H9 (cell line): ENCODE measurements at regions not wholly inside any gene's neighbourhood (a gene's known extent, or its start where the extent isn't known, plus 50 kb on each side); places are given as distances from the start of the nearest gene placed in this dataset.

ENCODE experiments used
- DNase-seq: peaks from one replicate; pipeline ENCODE4 v3.0.0-alpha.2; 2017
- H2AFZ ChIP-seq: one replicate; pipeline ENCODE4 v1.6.1; 2013; ENCODE audit warnings: mild to moderate bottlenecking, low read length, control low read depth, moderate library complexity
- H2AK5ac ChIP-seq: 2 replicates; pipeline ENCODE4 v1.6.1; 2013; ENCODE audit warnings: low read length, control low read depth, mixed read lengths; ENCODE audit not compliant: insufficient read length
- H2BK120ac ChIP-seq: one replicate; pipeline ENCODE4 v1.6.1; 2013; ENCODE audit warnings: low read depth, mild to moderate bottlenecking, low read length, control low read depth, inconsistent platforms; ENCODE audit not compliant: poor library complexity, severe bottlenecking
- H2BK12ac ChIP-seq: 2 replicates; pipeline ENCODE4 v1.6.1; 2013; ENCODE audit warnings: low read length, control low read depth, mixed read lengths, low read depth; ENCODE audit not compliant: insufficient read length
- H2BK15ac ChIP-seq: 2 replicates; pipeline ENCODE4 v1.6.1; 2013; ENCODE audit warnings: low read depth, low read length, control low read depth
- H2BK20ac ChIP-seq: one replicate; pipeline ENCODE4 v1.6.1; 2013; ENCODE audit warnings: low read depth, mild to moderate bottlenecking, low read length, control low read depth, inconsistent platforms; ENCODE audit not compliant: poor library complexity, severe bottlenecking
- H2BK5ac ChIP-seq: 2 replicates; pipeline ENCODE4 v1.6.1; 2013; ENCODE audit warnings: low read length, control low read depth, mixed read lengths; ENCODE audit not compliant: insufficient read length
- H3K14ac ChIP-seq: 2 replicates; pipeline ENCODE4 v1.6.1; 2013; ENCODE audit warnings: low read length, control low read depth; ENCODE audit not compliant: insufficient read depth
- H3K18ac ChIP-seq: 2 replicates; pipeline ENCODE4 v1.6.1; 2013; ENCODE audit warnings: low read depth, mild to moderate bottlenecking, mixed read lengths, low read length, control low read depth; ENCODE audit not compliant: insufficient read length
- H3K23ac ChIP-seq: 2 replicates; pipeline ENCODE4 v1.6.1; 2013; ENCODE audit warnings: low read length, control low read depth, mixed read lengths, low read depth; ENCODE audit not compliant: insufficient read length
- H3K23me2 ChIP-seq: 2 replicates; pipeline ENCODE4 v1.6.1; 2013; ENCODE audit warnings: low read depth, mild to moderate bottlenecking, mixed read lengths, low read length, control low read depth; ENCODE audit not compliant: insufficient read length, poor library complexity, severe bottlenecking
- H3K27ac ChIP-seq: 2 replicates; pipeline ENCODE4 v1.5.1; 2013; ENCODE audit warnings: low read length, control low read depth, mixed read lengths, low read depth; ENCODE audit not compliant: insufficient read length
- H3K27me3 ChIP-seq: 2 replicates; pipeline ENCODE4 v1.6.1; 2013; ENCODE audit warnings: low read length, control low read depth, inconsistent platforms; ENCODE audit not compliant: insufficient read depth
- H3K4ac ChIP-seq: 2 replicates; pipeline ENCODE4 v1.6.1; 2013; ENCODE audit warnings: low read depth, mild to moderate bottlenecking, control low read depth, inconsistent platforms, low read length, moderate library complexity
- H3K4me1 ChIP-seq: 2 replicates; pipeline ENCODE4 v1.6.1; 2013; ENCODE audit warnings: low read length, control low read depth, inconsistent platforms; ENCODE audit not compliant: insufficient read depth
- H3K4me2 ChIP-seq: 2 replicates; pipeline ENCODE4 v1.6.1; 2013; ENCODE audit warnings: low read length, control low read depth, mixed read lengths; ENCODE audit not compliant: insufficient read length, insufficient read depth
- H3K56ac ChIP-seq: 2 replicates; pipeline ENCODE4 v1.6.1; 2013; ENCODE audit warnings: low read depth, mild to moderate bottlenecking, mixed read lengths, low read length, control low read depth; ENCODE audit not compliant: insufficient read length
- H3K79me1 ChIP-seq: 2 replicates; pipeline ENCODE4 v1.6.1; 2013; ENCODE audit warnings: low read depth, mild to moderate bottlenecking, moderate library complexity, low read length, control low read depth, inconsistent platforms; ENCODE audit not compliant: insufficient read depth, poor library complexity, severe bottlenecking
- H3K79me2 ChIP-seq: 2 replicates; pipeline ENCODE4 v1.6.1; 2013; ENCODE audit warnings: low read length, control low read depth, inconsistent platforms; ENCODE audit not compliant: insufficient read depth
- H3K9ac ChIP-seq: 2 replicates; pipeline ENCODE4 v1.6.1; 2013; ENCODE audit warnings: low read length, control low read depth, mixed read lengths; ENCODE audit not compliant: insufficient read length; ENCODE audit errors: extremely low read depth
- H3K9me3 ChIP-seq: one replicate; pipeline ENCODE4 v1.6.1; 2013; ENCODE audit warnings: low read depth, low read length, inconsistent platforms; ENCODE audit not compliant: control insufficient read depth
- H3T11ph ChIP-seq: one replicate; pipeline ENCODE4 v1.6.1; 2013; ENCODE audit warnings: mild to moderate bottlenecking, low read length, control low read depth, inconsistent platforms
- H4K20me1 ChIP-seq: one replicate; pipeline ENCODE4 v1.6.1; 2013; ENCODE audit not compliant: control insufficient read depth, insufficient read length, insufficient read depth
- H4K5ac ChIP-seq: 2 replicates; pipeline ENCODE4 v1.6.1; 2013; ENCODE audit warnings: low read depth, mild to moderate bottlenecking, mixed read lengths, low read length, control low read depth; ENCODE audit not compliant: insufficient read length
- H4K8ac ChIP-seq: replicated peaks from 2 replicates; pipeline ENCODE4 v1.6.1; 2013; ENCODE audit warnings: low read length, control low read depth, mixed read lengths, low read depth; ENCODE audit not compliant: insufficient read length
- H4K91ac ChIP-seq: 2 replicates; pipeline ENCODE4 v1.6.1; 2013; ENCODE audit warnings: low read depth, mild to moderate bottlenecking, moderate library complexity, mixed read lengths, low read length, control low read depth; ENCODE audit not compliant: insufficient read length
- H3K27ac Mint-ChIP-seq, 3 experiments: 2 replicates in 2 of 3; 3 replicates in 1 of 3; pipeline ENCODE4 v1.8.0; 2020 to 2021; ENCODE audit warnings: mixed read lengths in 3 of 3, mild to moderate bottlenecking in 1 of 3, moderate library complexity in 1 of 3
- H3K27me3 Mint-ChIP-seq: 2 replicates; pipeline ENCODE4 v1.8.0; 2021; ENCODE audit warnings: low read depth, mild to moderate bottlenecking, moderate library complexity, mixed read lengths
- H3K36me3 Mint-ChIP-seq, 3 experiments: 2 replicates in 2 of 3; 3 replicates in 1 of 3; pipeline ENCODE4 v1.8.0; 2020 to 2021; ENCODE audit warnings: low read depth in 3 of 3, mixed read lengths in 3 of 3; ENCODE audit not compliant: insufficient read depth in 1 of 3
- H3K4me1 Mint-ChIP-seq, 2 experiments: 2 replicates each; pipeline ENCODE4 v1.8.0; 2020; ENCODE audit warnings: mixed read lengths in 2 of 2
- H3K4me3 Mint-ChIP-seq, 2 experiments: 2 replicates in 1 of 2; 3 replicates in 1 of 2; pipeline ENCODE4 v1.8.0; 2020 to 2021; ENCODE audit warnings: mild to moderate bottlenecking in 2 of 2, mixed read lengths in 2 of 2, moderate library complexity in 1 of 2
- H3K9me3 Mint-ChIP-seq, 2 experiments: 2 replicates in 1 of 2; 3 replicates in 1 of 2; pipeline ENCODE4 v1.8.0; 2020; ENCODE audit warnings: mild to moderate bottlenecking in 2 of 2, mixed read lengths in 2 of 2, moderate library complexity in 1 of 2
- WGBS: extraction: QIAGEN DNeasy Blood & Tissue Kit; methylation state at CpG from one replicate; pipeline ENCODE4 v1.1.7; 2013; ENCODE audit warnings: missing lambda C conversion rate, low lambda C conversion rate, mixed read lengths; ENCODE audit not compliant: insufficient read length; ENCODE audit errors: extremely low coverage; 5-methylcytosine and 5-hydroxymethylcytosine counted together
- TF ChIP-seq, protein P1 (sequence below): fragments of 200-600 bp; sonication (generic); conservative IDR thresholded peaks from 3 replicates; pipeline ENCODE4 v1.8.0; 2021; ENCODE audit warnings: antibody characterized with exemption, mild to moderate bottlenecking

DNA sequence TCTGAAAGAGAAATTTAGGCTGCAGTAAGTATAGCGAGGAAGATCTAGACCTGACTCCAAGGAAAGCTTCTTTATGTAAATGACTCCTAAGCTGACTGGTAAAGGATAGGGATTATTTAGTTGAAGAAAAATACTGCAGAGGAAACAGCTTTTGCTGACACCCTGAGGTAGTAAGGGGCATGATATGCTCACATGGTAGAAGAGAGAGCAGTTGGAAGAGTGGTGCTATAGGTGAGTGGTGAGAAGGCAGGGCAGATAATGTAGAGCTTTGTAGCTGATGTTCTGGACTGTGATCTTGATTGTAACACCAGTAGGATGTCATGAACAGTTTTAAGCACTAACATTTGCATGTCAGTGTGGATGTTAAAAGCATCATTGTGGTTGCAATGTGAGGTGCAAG lies 639.1 kb upstream of the SLC39A10 start:
- H2BK5ac ChIP-seq = no peak overlapping the region
- no peaks in the 10 kb centered on the region for H3K23me2 ChIP-seq
- no peak overlapping the region for H3K18ac ChIP-seq
- no peaks in the 10 kb centered on the region for H3K9me3 ChIP-seq
- no peak overlapping the region for H2BK15ac ChIP-seq
- H3K23ac ChIP-seq = no peak overlapping the region
- H4K20me1 ChIP-seq = no peaks in the 10 kb centered on the region
- H2BK120ac ChIP-seq = no peak overlapping the region
- no peak overlapping the region for H3T11ph ChIP-seq
- H2BK20ac ChIP-seq = no peak overlapping the region
- no peak overlapping the region for H3K27ac Mint-ChIP-seq
- no peak overlapping the region for H4K91ac ChIP-seq
- H3K27ac ChIP-seq = no peak overlapping the region
- DNase-seq = no peak
- TF ChIP-seq, protein P1, sequence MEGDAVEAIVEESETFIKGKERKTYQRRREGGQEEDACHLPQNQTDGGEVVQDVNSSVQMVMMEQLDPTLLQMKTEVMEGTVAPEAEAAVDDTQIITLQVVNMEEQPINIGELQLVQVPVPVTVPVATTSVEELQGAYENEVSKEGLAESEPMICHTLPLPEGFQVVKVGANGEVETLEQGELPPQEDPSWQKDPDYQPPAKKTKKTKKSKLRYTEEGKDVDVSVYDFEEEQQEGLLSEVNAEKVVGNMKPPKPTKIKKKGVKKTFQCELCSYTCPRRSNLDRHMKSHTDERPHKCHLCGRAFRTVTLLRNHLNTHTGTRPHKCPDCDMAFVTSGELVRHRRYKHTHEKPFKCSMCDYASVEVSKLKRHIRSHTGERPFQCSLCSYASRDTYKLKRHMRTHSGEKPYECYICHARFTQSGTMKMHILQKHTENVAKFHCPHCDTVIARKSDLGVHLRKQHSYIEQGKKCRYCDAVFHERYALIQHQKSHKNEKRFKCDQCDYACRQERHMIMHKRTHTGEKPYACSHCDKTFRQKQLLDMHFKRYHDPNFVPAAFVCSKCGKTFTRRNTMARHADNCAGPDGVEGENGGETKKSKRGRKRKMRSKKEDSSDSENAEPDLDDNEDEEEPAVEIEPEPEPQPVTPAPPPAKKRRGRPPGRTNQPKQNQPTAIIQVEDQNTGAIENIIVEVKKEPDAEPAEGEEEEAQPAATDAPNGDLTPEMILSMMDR = peak; percentile 24; the same call in 1 of the 3 replicates
- H3K4ac ChIP-seq = no peak overlapping the region
- no peaks in the 10 kb centered on the region; a peak in 1 of 5 replicates for H3K9me3 Mint-ChIP-seq
- no CpG with 5 or more reads among the region's 1 CpG for WGBS
- no peak overlapping the region for H3K56ac ChIP-seq
- H3K79me2 ChIP-seq = no peaks in the 10 kb centered on the region
- H3K36me3 Mint-ChIP-seq = no peaks in the 10 kb centered on the region
- H3K4me1 ChIP-seq = 0 out of 2 replicates have a peak, but pooled peaks cover 2% of the 10 kb centered on the region
- no peaks in the 10 kb centered on the region for H3K27me3 Mint-ChIP-seq
- no peak overlapping the region for H4K8ac ChIP-seq
- H3K4me1 Mint-ChIP-seq = peaks cover 0 to 4% of the 10 kb centered on the region in 2 experiments; a peak in 2 of 4 replicates
- no peaks in the 10 kb centered on the region for H3K27me3 ChIP-seq
- H4K5ac ChIP-seq = peak overlapping the region; percentile 68
- no peak overlapping the region for H2AFZ ChIP-seq
- H3K14ac ChIP-seq = no peak overlapping the region
- H2BK12ac ChIP-seq = no peak overlapping the region
- H3K4me2 ChIP-seq = no peak overlapping the region
- no peak overlapping the region for H3K9ac ChIP-seq
- H3K79me1 ChIP-seq = no peaks in the 10 kb centered on the region
- H2AK5ac ChIP-seq = no peak overlapping the region
- no peak overlapping the region for H3K4me3 Mint-ChIP-seq
